K562 (cell line): ENCODE measurements at regions not wholly inside any gene's neighbourhood (a gene's known extent, or its start where the extent isn't known, plus 50 kb on each side); places are given as distances from the start of the nearest gene placed in this dataset.

Experiments used
- ATAC-seq: fragments of 200-7000 bp; cut with Tn5 transposase; 3 replicates; pipeline ENCODE4 v1.9.1; 2020; ENCODE audit warnings: moderate library complexity
- BruUV-seq: library from RNA; stranded (reverse); fragments of 400-500 nt; replicated peaks from 2 replicates; lab custom pipeline; 2021; lab: Mats Ljungman, UMichigan
- CTCF ChIA-PET: fragments of 300-600 bp; formaldehyde crosslinking; extraction: SDS; loops from one replicate; lab custom pipeline; 2021; ENCODE audit warnings: low intra/inter-chr PET ratio; lab: Yijun Ruan, JAX
- POLR2A ChIA-PET: fragments of 300-600, 350-650 bp; sonication (Branson Sonifier 250); formaldehyde crosslinking; extraction: SDS; loops from one replicate; lab custom pipeline; 2021; ENCODE audit warnings: antibody characterized with exemption, inconsistent platforms; lab: Yijun Ruan, JAX
- DNase-seq, 4 experiments: peaks; one replicate each; pipeline versions ENCODE4 v3.0.0 to v3.0.0-alpha.2; 2011 to 2018; ENCODE audit warnings: low spot score in 3 of 4, mixed read lengths in 3 of 4; ENCODE audit errors: extremely low read depth in 1 of 4
- FAIRE-seq: peaks from 2 replicates; lab custom pipeline; 2011; peaks lifted over from hg19 to GRCh38; lab: Jason Lieb, UNC
- H2AFZ ChIP-seq: 2 replicates; pipeline ENCODE4 v1.6.0; 2011; ENCODE audit warnings: low read depth, low read length, control low read depth, inconsistent platforms
- H3K27ac ChIP-seq: fragments of 200-600 bp; 3 replicates; pipeline ENCODE4 v1.8.0; 2011; ENCODE audit warnings: low read depth, mild to moderate bottlenecking, control low read depth, inconsistent platforms, low read length, moderate library complexity, mixed read lengths; ENCODE audit errors: extremely low read depth
- H3K27me3 ChIP-seq, 2 experiments: fragments of 300-600 bp in 1 of 2; 2 replicates in 1 of 2; 3 replicates in 1 of 2; pipeline versions ENCODE4 v1.6.0 to v1.8.0; 2011; ENCODE audit warnings: inconsistent platforms in 2 of 2, low read length in 2 of 2, mild to moderate bottlenecking in 1 of 2, mixed read lengths in 1 of 2, moderate library complexity in 1 of 2; ENCODE audit not compliant: control insufficient read depth in 2 of 2, insufficient read depth in 2 of 2
- H3K36me3 ChIP-seq: fragments of 300-600 bp; 3 replicates; pipeline ENCODE4 v1.8.0; 2011; ENCODE audit warnings: mild to moderate bottlenecking, low read length, inconsistent platforms; ENCODE audit not compliant: control insufficient read depth, insufficient read depth
- H3K4me1 ChIP-seq, 2 experiments: fragments of 200-600 bp in 1 of 2; replicated peaks in 1 of 2; 2 replicates in 1 of 2; 3 replicates in 1 of 2; pipeline versions ENCODE4 v1.5.1 to v1.8.0; 2011; ENCODE audit warnings: inconsistent platforms in 2 of 2, low read length in 2 of 2, mild to moderate bottlenecking in 1 of 2, mixed read lengths in 1 of 2, moderate library complexity in 1 of 2; ENCODE audit not compliant: control insufficient read depth in 2 of 2, insufficient read depth in 2 of 2
- H3K4me2 ChIP-seq: 2 replicates; pipeline ENCODE4 v1.6.1; 2011; ENCODE audit warnings: low read length, control low read depth, inconsistent platforms, mixed read lengths; ENCODE audit not compliant: insufficient read depth
- H3K4me3 ChIP-seq: fragments of 200-600 bp; sonication (generic), shearing (Covaris generic); 2 replicates; pipeline ENCODE4 v1.5.1; 2016; ENCODE audit warnings: control low read depth, inconsistent platforms
- H3K79me2 ChIP-seq: fragments of 200-600 bp; 3 replicates; pipeline ENCODE4 v1.8.0; 2011; ENCODE audit warnings: low read length, inconsistent platforms; ENCODE audit not compliant: control insufficient read depth, insufficient read depth
- H3K9ac ChIP-seq, 2 experiments: 2 replicates each; pipeline versions ENCODE4 v1.6.0 to v1.6.1; 2011; ENCODE audit warnings: low read depth in 2 of 2, low read length in 2 of 2, control low read depth in 1 of 2, inconsistent platforms in 1 of 2, mild to moderate bottlenecking in 1 of 2, mixed read lengths in 1 of 2; ENCODE audit not compliant: insufficient read depth in 1 of 2
- H3K9me1 ChIP-seq: one replicate; pipeline ENCODE4 v1.6.0; 2011; ENCODE audit warnings: inconsistent platforms, mild to moderate bottlenecking, low read length, moderate library complexity; ENCODE audit not compliant: control insufficient read depth, insufficient read depth
- H3K9me3 ChIP-seq: replicated peaks from 2 replicates; pipeline ENCODE4 v1.5.1; 2011; ENCODE audit warnings: low read depth, low read length, inconsistent platforms; ENCODE audit not compliant: control insufficient read depth, insufficient read depth
- H4K20me1 ChIP-seq: replicated peaks from 2 replicates; pipeline ENCODE4 v1.6.1; 2011; ENCODE audit warnings: low read length, inconsistent platforms, mixed read lengths; ENCODE audit not compliant: control insufficient read depth, insufficient read depth
- BCL6 ChIP-seq: fragments of 250-450 bp; sonication (Bioruptor Pico); IDR thresholded peaks from 2 replicates; pipeline ENCODE4 v1.4.0; 2020
- CBX5 ChIP-seq: IDR thresholded peaks from 2 replicates; pipeline ENCODE4 v1.6.1; 2014; ENCODE audit warnings: low read depth, borderline replicate concordance
- ETS1 ChIP-seq: conservative IDR thresholded peaks from 2 replicates; pipeline ENCODE4 v1.6.1; 2011; ENCODE audit warnings: low read depth, mild to moderate bottlenecking, low read length; ENCODE audit not compliant: control insufficient read depth
- OTX1 ChIP-seq: fragments of 450-650 bp; formaldehyde crosslinking; IDR thresholded peaks from 2 replicates; pipeline ENCODE4 v1.4.0; 2022; ENCODE audit warnings: mild to moderate bottlenecking
- SETDB1 ChIP-seq: IDR thresholded peaks from one replicate; pipeline ENCODE4 v1.6.1; 2012; ENCODE audit warnings: low read length, control low read depth, inconsistent platforms
- SIRT6 ChIP-seq: IDR thresholded peaks from one replicate; pipeline ENCODE4 v1.6.1; 2012; ENCODE audit warnings: low read depth, mild to moderate bottlenecking, control low read depth, inconsistent platforms, low read length, moderate library complexity
- SMARCC2 ChIP-seq: fragments of 450-650 bp; IDR thresholded peaks from 2 replicates; pipeline ENCODE4 v1.6.1; 2017; ENCODE audit warnings: antibody characterized with exemption, moderate library complexity, mild to moderate bottlenecking, low read depth
- TAF1 ChIP-seq: IDR thresholded peaks from 2 replicates; pipeline ENCODE4 v1.6.1; 2011; ENCODE audit warnings: mild to moderate bottlenecking, low read length, moderate library complexity; ENCODE audit not compliant: insufficient read depth, control insufficient read depth, severe bottlenecking; ENCODE audit errors: extremely low read depth
- TCFL5 ChIP-seq: fragments of 250-450 bp; sonication (Bioruptor Pico); conservative IDR thresholded peaks from 2 replicates; pipeline ENCODE4 v1.6.1; 2021; ENCODE audit warnings: mild to moderate bottlenecking, moderate library complexity, matching md5 sums
- TEAD1 ChIP-seq, 2 experiments: fragments of 450-650 bp in 1 of 2; sonication (generic) in 1 of 2; formaldehyde crosslinking; IDR thresholded peaks; 2 replicates each; pipeline versions ENCODE4 v1.4.0 to v1.8.0; 2020 to 2022; ENCODE audit warnings: mild to moderate bottlenecking in 2 of 2, missing genetic modification reagents in 1 of 2
- VEZF1 ChIP-seq: fragments of 200-800 bp; sonication (Bioruptor generic); IDR thresholded peaks from 2 replicates; pipeline ENCODE4 v1.6.1; 2017; ENCODE audit warnings: missing genetic modification characterization, missing compliant biosample characterization
- WGBS: fragments of 100-300 bp; shearing (Covaris generic); methylation state at CpG from one replicate; pipeline ENCODE4 v1.1.6; 2016; ENCODE audit warnings: low coverage, mixed read lengths; ENCODE audit not compliant: insufficient coverage; ENCODE audit errors: missing lambda C conversion rate; 5-methylcytosine and 5-hydroxymethylcytosine counted together
- in situ Hi-C: fragments of 300-500 bp; cut with MboI; formaldehyde crosslinking; loops from 4 replicates; pipeline ENCODE4 v1.15.0; 2018; ENCODE audit warnings: inconsistent platforms, mixed read lengths
- intact Hi-C: fragments of 100-400 bp; cut with micrococcal nuclease; formaldehyde crosslinking; loops from 2 replicates; pipeline ENCODE4 v1.14.2; 2022

- DNase-seq, result no peak
These were observed 118.2 kb upstream of the EDNRB start for GRCh38 chr13:78036841-78037240.

GRCh38 chr13:78035500-78035899 lies 116.9 kb upstream of the EDNRB start:
- Histone ChIP-seq H4K20me1 (no peaks in the 10 kb centered on the region), H3K9ac (no peak overlapping the region), H3K27me3 (no peaks in the 10 kb centered on the region), H3K9me3 (no peaks in the 10 kb centered on the region), H3K4me2 (no peak overlapping the region), H2AFZ (no peak overlapping the region), H3K4me1 (no peaks in the 10 kb centered on the region), H3K36me3 (no peaks in the 10 kb centered on the region), H3K4me3 (no peak overlapping the region), H3K27ac (no peak overlapping the region), H3K79me2 (no peaks in the 10 kb centered on the region), H3K9me1 (no peaks in the 10 kb centered on the region)
- ChIA-PET CTCF (no interaction called here), POLR2A (no interaction called here)
- no peak for DNase-seq
- 0% methylated on average over 1 of the region's 1 CpG for WGBS
- intact Hi-C loops (no loop called here), in situ Hi-C loops (no loop called here)
- no TSS peak for BruUV-seq
- no peak for ATAC-seq
- FAIRE-seq, result no peak
- TF ChIP-seq CBX5 (no peak), OTX1 (CRISPR knock-in tag) (no peak), SIRT6 (no peak), TAF1 (no peak), BCL6 (CRISPR knock-in tag) (no peak), TCFL5 (CRISPR knock-in tag) (no peak), TEAD1 (CRISPR knock-in tag; IDR thresholded peaks at IDR 0.05) (no peak), ETS1 (no peak)

More at GRCh38 chr13:78036841-78037240, 118.2 kb upstream of the EDNRB start:
- intact Hi-C loops (no loop called here), in situ Hi-C loops (no loop called here)
- TF ChIP-seq SETDB1 (no peak), VEZF1 (no peak), SMARCC2 (no peak)
- ChIA-PET CTCF (no interaction called here), POLR2A (no interaction called here)
- H4K20me1 ChIP-seq, result no peaks in the 10 kb centered on the region
- H3K4me2 ChIP-seq, result no peak overlapping the region
- no peaks in the 10 kb centered on the region for H3K36me3 ChIP-seq
- no peak overlapping the region for H3K27ac ChIP-seq
- H3K9me3 ChIP-seq, result no peaks in the 10 kb centered on the region
- no peak overlapping the region for H2AFZ ChIP-seq
- no peaks in the 10 kb centered on the region for H3K27me3 ChIP-seq
- no peaks in the 10 kb centered on the region for H3K79me2 ChIP-seq
- ATAC-seq (no peak), FAIRE-seq (no peak)
- no peak overlapping the region for H3K4me3 ChIP-seq
- no peaks in the 10 kb centered on the region for H3K9me1 ChIP-seq
- no TSS peak for BruUV-seq
- H3K4me1 ChIP-seq, result no peaks in the 10 kb centered on the region
- no peak overlapping the region for H3K9ac ChIP-seq
